H1 (cell line): ENCODE measurements at regions not wholly inside any gene's neighbourhood (a gene's known extent, or its start where the extent isn't known, plus 50 kb on each side); places are given as distances from the start of the nearest gene placed in this dataset.

ENCODE experiments used
- CTCF ChIA-PET: fragments of 300-600 bp; sonication (Branson Sonifier 250); formaldehyde crosslinking; loops from one replicate; lab custom pipeline; 2021; ENCODE audit not compliant: partially characterized antibody; lab: Charles Lee
- POLR2A ChIA-PET: fragments of 300-600 bp; sonication (Branson Sonifier 250); formaldehyde crosslinking; loops from one replicate; lab custom pipeline; 2021; ENCODE audit warnings: inconsistent platforms; ENCODE audit not compliant: partially characterized antibody; lab: Charles Lee
- DNase-seq, 2 experiments: peaks; one replicate each; pipeline versions ENCODE4 v3.0.0 to v3.0.0-alpha.2; 2010 to 2022; ENCODE audit warnings: low spot score in 2 of 2, low read depth in 1 of 2, mixed read lengths in 1 of 2
- FAIRE-seq: peaks from 2 replicates; lab custom pipeline; 2011; peaks lifted over from hg19 to GRCh38; lab: Jason Lieb, UNC
- H2AFZ ChIP-seq: 2 replicates; pipeline ENCODE4 v1.8.1; 2012; ENCODE audit warnings: low read length, inconsistent platforms
- H2AK5ac ChIP-seq: 2 replicates; pipeline ENCODE4 v1.6.1; 2013; ENCODE audit warnings: low read depth, low read length
- H2BK120ac ChIP-seq: replicated peaks from 2 replicates; pipeline ENCODE3; 2013; ENCODE audit warnings: low read depth, low read length, inconsistent platforms
- H2BK12ac ChIP-seq: 2 replicates; pipeline ENCODE4 v1.6.1; 2013; ENCODE audit warnings: low read depth, low read length
- H2BK15ac ChIP-seq: 2 replicates; pipeline ENCODE4 v1.6.1; 2013; ENCODE audit warnings: low read length
- H2BK20ac ChIP-seq: 2 replicates; pipeline ENCODE4 v1.6.1; 2013; ENCODE audit warnings: low read length
- H2BK5ac ChIP-seq: 2 replicates; pipeline ENCODE4 v1.6.1; 2013; ENCODE audit warnings: low read depth, low read length
- H3K14ac ChIP-seq: 2 replicates; pipeline ENCODE4 v1.6.1; 2013; ENCODE audit warnings: inconsistent platforms; ENCODE audit not compliant: insufficient read length
- H3K18ac ChIP-seq: 2 replicates; pipeline ENCODE4 v1.6.1; 2013; ENCODE audit warnings: low read length; ENCODE audit errors: extremely low read depth
- H3K23ac ChIP-seq: 2 replicates; pipeline ENCODE4 v1.6.1; 2013; ENCODE audit warnings: inconsistent platforms; ENCODE audit not compliant: insufficient read length
- H3K23me2 ChIP-seq: 2 replicates; pipeline ENCODE4 v1.6.1; 2013; ENCODE audit warnings: low read depth, low read length
- H3K27ac ChIP-seq: 2 replicates; pipeline ENCODE4 v1.6.1; 2011; ENCODE audit warnings: low read depth, low read length, inconsistent platforms
- H3K27me3 ChIP-seq, 4 experiments: replicated peaks in 1 of 4; 1 replicate in 1 of 4; 2 replicates in 3 of 4; pipeline versions ENCODE4 v1.6.1 to v1.8.1; 2011 to 2013; ENCODE audit warnings: low read length in 3 of 4, mild to moderate bottlenecking in 3 of 4, inconsistent platforms in 2 of 4, mixed read lengths in 2 of 4, moderate library complexity in 1 of 4; ENCODE audit not compliant: control insufficient read depth in 3 of 4, insufficient read depth in 3 of 4; ENCODE audit errors: extremely low read depth in 1 of 4
- H3K36me3 ChIP-seq, 4 experiments: 2 replicates each; pipeline versions ENCODE4 v1.6.1 to v1.8.1; 2011 to 2013; ENCODE audit warnings: mild to moderate bottlenecking in 4 of 4, low read length in 3 of 4, moderate library complexity in 2 of 4, control low read depth in 1 of 4, inconsistent platforms in 1 of 4; ENCODE audit not compliant: insufficient read depth in 4 of 4, control insufficient read depth in 2 of 4
- H3K4ac ChIP-seq: replicated peaks from 2 replicates; pipeline ENCODE3; 2013; ENCODE audit warnings: low read length, low read depth, mixed read lengths, inconsistent platforms; ENCODE audit not compliant: insufficient read length
- H3K4me1 ChIP-seq, 4 experiments: replicated peaks in 1 of 4; 1 replicate in 1 of 4; 2 replicates in 3 of 4; pipeline versions ENCODE4 v1.6.1 to v1.8.1; 2011 to 2013; ENCODE audit warnings: low read length in 3 of 4, inconsistent platforms in 2 of 4, mixed read lengths in 1 of 4; ENCODE audit not compliant: insufficient read depth in 4 of 4, control insufficient read depth in 3 of 4
- H3K4me2 ChIP-seq, 2 experiments: 2 replicates each; pipeline versions ENCODE4 v1.6.1 to v1.8.1; 2011 to 2013; ENCODE audit warnings: low read depth in 2 of 2, low read length in 2 of 2, control low read depth in 1 of 2, inconsistent platforms in 1 of 2, mild to moderate bottlenecking in 1 of 2; ENCODE audit not compliant: insufficient read depth in 1 of 2
- H3K4me3 ChIP-seq, 4 experiments: fragments of 200-600, 300-600 bp in 1 of 4; sonication (generic), shearing (Covaris generic), sonication (Bioruptor Twin) in 1 of 4; 2 replicates each; pipeline versions ENCODE4 v1.5.1 to v1.8.1; 2011 to 2016; ENCODE audit warnings: low read length in 4 of 4, low read depth in 3 of 4, control low read depth in 2 of 4, inconsistent platforms in 2 of 4, mild to moderate bottlenecking in 2 of 4, mixed read lengths in 1 of 4, moderate library complexity in 1 of 4; ENCODE audit not compliant: insufficient read depth in 2 of 4; ENCODE audit errors: extremely low read depth in 1 of 4
- H3K56ac ChIP-seq: replicated peaks from 2 replicates; pipeline ENCODE3; 2013; ENCODE audit warnings: low read depth, mild to moderate bottlenecking, mixed read lengths, low read length, inconsistent platforms; ENCODE audit not compliant: insufficient read length
- H3K79me1 ChIP-seq: 2 replicates; pipeline ENCODE4 v1.6.1; 2013; ENCODE audit warnings: low read depth, low read length, control low read depth
- H3K79me2 ChIP-seq, 2 experiments: 2 replicates each; pipeline versions ENCODE4 v1.6.1 to v1.8.1; 2012 to 2013; ENCODE audit warnings: low read length in 2 of 2, mild to moderate bottlenecking in 2 of 2, inconsistent platforms in 1 of 2; ENCODE audit not compliant: insufficient read depth in 2 of 2, control insufficient read depth in 1 of 2
- H3K9ac ChIP-seq, 4 experiments: replicated peaks in 1 of 4; 1 replicate in 1 of 4; 2 replicates in 3 of 4; pipeline versions ENCODE4 v1.6.1 to v1.8.1; 2011 to 2013; ENCODE audit warnings: low read depth in 3 of 4, low read length in 3 of 4, control low read depth in 2 of 4, mild to moderate bottlenecking in 2 of 4, moderate library complexity in 2 of 4, inconsistent platforms in 1 of 4; ENCODE audit errors: extremely low read depth in 1 of 4
- H3K9me3 ChIP-seq, 2 experiments: 2 replicates each; pipeline versions ENCODE4 v1.6.1 to v1.8.1; 2012 to 2013; ENCODE audit warnings: mild to moderate bottlenecking in 2 of 2, moderate library complexity in 2 of 2, control low read depth in 1 of 2, inconsistent platforms in 1 of 2, low read depth in 1 of 2, low read length in 1 of 2, mixed read lengths in 1 of 2; ENCODE audit not compliant: insufficient read depth in 2 of 2
- H4K20me1 ChIP-seq, 2 experiments: replicated peaks in 1 of 2; 2 replicates each; pipeline versions ENCODE3 to v1.8.1; 2011 to 2013; ENCODE audit warnings: inconsistent platforms in 2 of 2, low read length in 2 of 2, mild to moderate bottlenecking in 1 of 2; ENCODE audit not compliant: insufficient read depth in 2 of 2, control insufficient read depth in 1 of 2
- H4K5ac ChIP-seq: 2 replicates; pipeline ENCODE4 v1.6.1; 2013; ENCODE audit warnings: low read length, low read depth, mixed read lengths, inconsistent platforms; ENCODE audit not compliant: insufficient read length
- H4K8ac ChIP-seq: 2 replicates; pipeline ENCODE4 v1.8.0; 2013; ENCODE audit warnings: mild to moderate bottlenecking, moderate library complexity, low read length, inconsistent platforms; ENCODE audit not compliant: insufficient read depth; ENCODE audit errors: extremely low read depth
- H4K91ac ChIP-seq: replicated peaks from 2 replicates; pipeline ENCODE3; 2013; ENCODE audit warnings: low read length, mixed read lengths, inconsistent platforms; ENCODE audit not compliant: insufficient read length
- ATF3 ChIP-seq: IDR thresholded peaks from 2 replicates; pipeline ENCODE4 v1.6.1; 2011; ENCODE audit warnings: low read depth, mild to moderate bottlenecking, low read length; ENCODE audit not compliant: insufficient read depth
- CHD1 ChIP-seq: IDR thresholded peaks from 2 replicates; pipeline ENCODE4 v1.6.1; 2012; ENCODE audit warnings: low read depth, low read length, improper control_type of control experiment
- EGR1 ChIP-seq: IDR thresholded peaks from 2 replicates; pipeline ENCODE4 v1.6.1; 2011; ENCODE audit warnings: low read depth, low read length, borderline replicate concordance
- GABPA ChIP-seq: IDR thresholded peaks from 2 replicates; pipeline ENCODE4 v1.6.1; 2011; ENCODE audit warnings: mild to moderate bottlenecking, low read length, moderate library complexity, borderline replicate concordance; ENCODE audit not compliant: insufficient read depth
- GTF2F1 ChIP-seq: IDR thresholded peaks from 2 replicates; pipeline ENCODE4 v1.6.1; 2012; ENCODE audit warnings: low read depth, low read length, improper control_type of control experiment, borderline replicate concordance
- JUND ChIP-seq: IDR thresholded peaks from 2 replicates; pipeline ENCODE4 v1.6.1; 2011; ENCODE audit warnings: mild to moderate bottlenecking, improper control_type of control experiment, low read length
- KDM1A ChIP-seq: fragments of 200-600, 300-600 bp; sonication (generic); IDR thresholded peaks from 2 replicates; pipeline ENCODE4 v1.7.1; 2016; ENCODE audit warnings: mild to moderate bottlenecking, low read length, borderline replicate concordance
- PHF8 ChIP-seq: fragments of 200-600 bp; sonication (generic); conservative IDR thresholded peaks from 2 replicates; pipeline ENCODE4 v1.7.1; 2012; ENCODE audit warnings: low read depth, mild to moderate bottlenecking, inconsistent platforms, low read length, moderate library complexity
- RNF2 ChIP-seq: fragments of 200-900, 300-1000 bp; sonication (generic); IDR thresholded peaks from 2 replicates; pipeline ENCODE4 v1.7.1; 2016; ENCODE audit warnings: borderline replicate concordance, low read depth, mild to moderate bottlenecking, antibody characterized with exemption, low read length; ENCODE audit not compliant: poor library complexity, severe bottlenecking; ENCODE audit errors: missing control alignments
- RXRA ChIP-seq: IDR thresholded peaks from 2 replicates; pipeline ENCODE4 v1.6.1; 2011; ENCODE audit warnings: low read depth, mild to moderate bottlenecking, low read length, moderate library complexity; ENCODE audit not compliant: insufficient read depth
- TAF1 ChIP-seq: IDR thresholded peaks from 2 replicates; pipeline ENCODE4 v1.6.1; 2011; ENCODE audit warnings: mild to moderate bottlenecking, low read depth, low read length
- USF2 ChIP-seq: IDR thresholded peaks from 2 replicates; pipeline ENCODE4 v1.6.1; 2011; ENCODE audit warnings: low read length, improper control_type of control experiment
- WGBS, 2 experiments: shearing (Covaris generic) in 1 of 2; methylation state at CpG; one replicate each; pipeline versions ENCODE4 v1.1.6 to v1.1.7; 2013 to 2015; ENCODE audit warnings: low lambda C conversion rate in 2 of 2, mixed read lengths in 2 of 2, inconsistent platforms in 1 of 2, low coverage in 1 of 2, missing lambda C conversion rate in 1 of 2; ENCODE audit not compliant: insufficient replicate concordance in 2 of 2, insufficient coverage in 1 of 2, insufficient read length in 1 of 2; ENCODE audit errors: extremely low coverage in 1 of 2, missing lambda C conversion rate in 1 of 2; 5-methylcytosine and 5-hydroxymethylcytosine counted together

- Histone ChIP-seq H3K14ac (no peak overlapping the region), H3K9ac (no peak overlapping the region), H3K23me2 (no peaks in the 10 kb centered on the region), H4K91ac (no peak overlapping the region), H3K9me3 (no peaks in the 10 kb centered on the region), H3K36me3 (0 out of 8 replicates have a peak, but pooled peaks cover 0 to 2% (median 0%) of the 10 kb centered on the region in 4 experiments), H2AK5ac (no peak overlapping the region), H2BK120ac (no peak overlapping the region), H2BK20ac (no peak overlapping the region), H3K79me2 (no peaks in the 10 kb centered on the region), H2BK5ac (no peak overlapping the region), H3K4me3 (no peak overlapping the region), H4K5ac (no peak overlapping the region), H3K4ac (no peak overlapping the region), H4K8ac (no peak overlapping the region), H4K20me1 (no peaks in the 10 kb centered on the region), H3K27me3 (no peaks in the 10 kb centered on the region), H3K56ac (no peak overlapping the region), H3K27ac (no peak overlapping the region), H2BK15ac (no peak overlapping the region), H3K4me1 (peaks cover 0 to 4% (median 0%) of the 10 kb centered on the region in 4 experiments; a peak in 1 of 7 replicates), H3K18ac (no peak overlapping the region), H2AFZ (no peak overlapping the region), H3K79me1 (no peaks in the 10 kb centered on the region), H2BK12ac (no peak overlapping the region), H3K4me2 (no peak overlapping the region), H3K23ac (no peak overlapping the region)
- FAIRE-seq (no peak), DNase-seq (no peak)
- ChIA-PET POLR2A (no interaction called here), CTCF (interaction anchor here (0.7 to 0.8 kb wide), 2 partner anchors 13 to 52 kb away, joined by 3 read pairs; no protein-coding TSS in a partner anchor)
- 89% methylated on average over 5 of the region's 5 CpGs; no CpG with 5 or more reads in 1 of the 2 experiments for WGBS, 2 experiments
- no peak for TF ChIP-seq RNF2
- no peak for TF ChIP-seq GTF2F1
- no peak for TF ChIP-seq USF2
- TF ChIP-seq RXRA: no peak
- TF ChIP-seq JUND: no peak
- no peak for TF ChIP-seq EGR1
- no peak for TF ChIP-seq PHF8
- TF ChIP-seq CHD1: no peak
- no peak for TF ChIP-seq KDM1A
- TF ChIP-seq ATF3: no peak
- no peak for TF ChIP-seq GABPA
- no peak for TF ChIP-seq TAF1
These were observed 709.5 kb upstream of the ACVR2A start for GRCh38 chr2:147135376-147135775.
